ENCODE measurements at regions not wholly inside any gene's neighbourhood (a gene's known extent, or its start where the extent isn't known, plus 50 kb on each side); places are given as distances from the start of the nearest gene placed in this dataset.

DNA sequence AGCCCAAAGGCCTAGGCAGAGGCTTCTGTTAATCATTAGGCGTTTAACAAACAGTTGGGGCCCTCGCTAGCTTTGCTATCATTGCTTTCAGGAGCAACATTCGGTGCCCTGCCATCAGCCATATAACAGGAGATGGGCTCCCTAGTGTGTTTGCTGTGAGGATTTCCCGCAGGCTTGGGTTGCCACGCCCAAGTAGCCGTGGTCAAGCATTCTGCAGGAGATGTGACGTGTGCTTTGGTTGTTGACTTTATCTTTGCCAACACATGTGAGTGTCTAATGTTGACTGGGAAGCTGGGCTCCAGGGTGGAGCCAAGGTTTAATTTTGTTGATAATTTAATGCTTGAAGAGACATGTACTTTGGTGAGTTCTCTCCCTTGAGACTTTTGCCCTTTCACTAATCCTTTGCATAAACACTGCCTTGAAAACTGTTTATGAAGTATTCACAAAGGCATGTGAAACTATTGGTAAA lies 184.6 kb upstream of the KIT start:
- TF ChIP-seq, protein P1, sequence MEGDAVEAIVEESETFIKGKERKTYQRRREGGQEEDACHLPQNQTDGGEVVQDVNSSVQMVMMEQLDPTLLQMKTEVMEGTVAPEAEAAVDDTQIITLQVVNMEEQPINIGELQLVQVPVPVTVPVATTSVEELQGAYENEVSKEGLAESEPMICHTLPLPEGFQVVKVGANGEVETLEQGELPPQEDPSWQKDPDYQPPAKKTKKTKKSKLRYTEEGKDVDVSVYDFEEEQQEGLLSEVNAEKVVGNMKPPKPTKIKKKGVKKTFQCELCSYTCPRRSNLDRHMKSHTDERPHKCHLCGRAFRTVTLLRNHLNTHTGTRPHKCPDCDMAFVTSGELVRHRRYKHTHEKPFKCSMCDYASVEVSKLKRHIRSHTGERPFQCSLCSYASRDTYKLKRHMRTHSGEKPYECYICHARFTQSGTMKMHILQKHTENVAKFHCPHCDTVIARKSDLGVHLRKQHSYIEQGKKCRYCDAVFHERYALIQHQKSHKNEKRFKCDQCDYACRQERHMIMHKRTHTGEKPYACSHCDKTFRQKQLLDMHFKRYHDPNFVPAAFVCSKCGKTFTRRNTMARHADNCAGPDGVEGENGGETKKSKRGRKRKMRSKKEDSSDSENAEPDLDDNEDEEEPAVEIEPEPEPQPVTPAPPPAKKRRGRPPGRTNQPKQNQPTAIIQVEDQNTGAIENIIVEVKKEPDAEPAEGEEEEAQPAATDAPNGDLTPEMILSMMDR (IDR thresholded peaks at IDR 0.05) = no peak
- TF ChIP-seq POLR2AphosphoS5 (IDR thresholded peaks at IDR 0.05; ENCODE audit: low read depth, low read length) = no peak
- TF ChIP-seq TAF1 (IDR thresholded peaks at IDR 0.05; ENCODE audit: borderline replicate concordance, low read depth, low read length) = no peak
- no peak for TF ChIP-seq EZH2phosphoT487 (IDR thresholded peaks at IDR 0.05; ENCODE audit: borderline replicate concordance, low read depth)
- no peak for TF ChIP-seq FOXJ3 (CRISPR knock-in tag; IDR thresholded peaks at IDR 0.05)
- no peak for TF ChIP-seq EP300 (IDR thresholded peaks at IDR 0.05; ENCODE audit: borderline replicate concordance in 1 of 2, low read depth in 1 of 2, low read length in 1 of 2)
- TF ChIP-seq, protein P2, sequence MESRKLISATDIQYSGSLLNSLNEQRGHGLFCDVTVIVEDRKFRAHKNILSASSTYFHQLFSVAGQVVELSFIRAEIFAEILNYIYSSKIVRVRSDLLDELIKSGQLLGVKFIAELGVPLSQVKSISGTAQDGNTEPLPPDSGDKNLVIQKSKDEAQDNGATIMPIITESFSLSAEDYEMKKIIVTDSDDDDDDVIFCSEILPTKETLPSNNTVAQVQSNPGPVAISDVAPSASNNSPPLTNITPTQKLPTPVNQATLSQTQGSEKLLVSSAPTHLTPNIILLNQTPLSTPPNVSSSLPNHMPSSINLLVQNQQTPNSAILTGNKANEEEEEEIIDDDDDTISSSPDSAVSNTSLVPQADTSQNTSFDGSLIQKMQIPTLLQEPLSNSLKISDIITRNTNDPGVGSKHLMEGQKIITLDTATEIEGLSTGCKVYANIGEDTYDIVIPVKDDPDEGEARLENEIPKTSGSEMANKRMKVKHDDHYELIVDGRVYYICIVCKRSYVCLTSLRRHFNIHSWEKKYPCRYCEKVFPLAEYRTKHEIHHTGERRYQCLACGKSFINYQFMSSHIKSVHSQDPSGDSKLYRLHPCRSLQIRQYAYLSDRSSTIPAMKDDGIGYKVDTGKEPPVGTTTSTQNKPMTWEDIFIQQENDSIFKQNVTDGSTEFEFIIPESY (IDR thresholded peaks at IDR 0.05; ENCODE audit: borderline replicate concordance, low read depth) = no peak
- TF ChIP-seq, protein P3, sequence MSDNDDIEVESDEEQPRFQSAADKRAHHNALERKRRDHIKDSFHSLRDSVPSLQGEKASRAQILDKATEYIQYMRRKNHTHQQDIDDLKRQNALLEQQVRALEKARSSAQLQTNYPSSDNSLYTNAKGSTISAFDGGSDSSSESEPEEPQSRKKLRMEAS (IDR thresholded peaks at IDR 0.05; ENCODE audit: low read depth) = no peak
- no peak for TF ChIP-seq MEF2A (IDR thresholded peaks at IDR 0.05; ENCODE audit: borderline replicate concordance, low read depth)
